DOHH2 (cell line): ENCODE measurements at regions not wholly inside any gene's neighbourhood (a gene's known extent, or its start where the extent isn't known, plus 50 kb on each side); places are given as distances from the start of the nearest gene placed in this dataset.

Source experiments
- H3F3A ChIP-seq: fragments of 200-600 bp; sonication (generic), shearing (Covaris generic); 2 replicates; pipeline ENCODE4 v1.6.0; 2016; ENCODE audit warnings: antibody characterized with exemption, mild to moderate bottlenecking; ENCODE audit not compliant: control insufficient read depth, insufficient read depth
- H3K27ac ChIP-seq: fragments of 200-600 bp; sonication (generic); 2 replicates; pipeline ENCODE4 v1.5.1; 2014; ENCODE audit warnings: low read depth, mild to moderate bottlenecking, low read length, moderate library complexity
- H3K27me3 ChIP-seq: fragments of 200-600 bp; sonication (generic); 2 replicates; pipeline ENCODE4 v1.6.1; 2014; ENCODE audit warnings: mild to moderate bottlenecking, low read length, mixed read lengths; ENCODE audit not compliant: control insufficient read depth
- H3K36me3 ChIP-seq: fragments of 200-600 bp; sonication (generic); 2 replicates; pipeline ENCODE4 v1.6.1; 2014; ENCODE audit warnings: mild to moderate bottlenecking, low read length, moderate library complexity, mixed read lengths; ENCODE audit not compliant: control insufficient read depth
- H3K4me1 ChIP-seq: fragments of 200-600 bp; sonication (generic); 2 replicates; pipeline ENCODE4 v1.6.1; 2014; ENCODE audit warnings: mild to moderate bottlenecking, low read length, mixed read lengths; ENCODE audit not compliant: control insufficient read depth
- H3K4me2 ChIP-seq: fragments of 200-600 bp; sonication (generic); 2 replicates; pipeline ENCODE4 v1.6.0; 2014; ENCODE audit warnings: mild to moderate bottlenecking, low read length, moderate library complexity
- H3K4me3 ChIP-seq: fragments of 200-600 bp; sonication (generic); 2 replicates; pipeline ENCODE4 v1.5.1; 2014; ENCODE audit warnings: mild to moderate bottlenecking, low read length, mixed read lengths
- H3K79me2 ChIP-seq: fragments of 200-600 bp; sonication (generic); 2 replicates; pipeline ENCODE4 v1.6.1; 2014; ENCODE audit warnings: mild to moderate bottlenecking, low read length, mixed read lengths; ENCODE audit not compliant: control insufficient read depth
- H3K9me2 ChIP-seq: fragments of 200-600 bp; sonication (generic); replicated peaks from 2 replicates; pipeline ENCODE4 v1.6.1; 2014; ENCODE audit warnings: mild to moderate bottlenecking, low read length, mixed read lengths; ENCODE audit not compliant: control insufficient read depth
- H3K9me3 ChIP-seq: fragments of 200-600 bp; sonication (generic); 2 replicates; pipeline ENCODE4 v1.6.1; 2014; ENCODE audit warnings: antibody characterized with exemption, low read length, mixed read lengths; ENCODE audit not compliant: control insufficient read depth, insufficient read depth
- H4K20me1 ChIP-seq: fragments of 200-600 bp; sonication (generic); 2 replicates; pipeline ENCODE4 v1.6.0; 2014; ENCODE audit warnings: low read depth, mild to moderate bottlenecking, antibody characterized with exemption, low read length, moderate library complexity; ENCODE audit not compliant: control insufficient read depth, insufficient read depth
- CTCF ChIP-seq: fragments of 200-600 bp; sonication (generic); IDR thresholded peaks from one replicate; pipeline ENCODE4 v1.5.1; 2014; ENCODE audit warnings: antibody characterized with exemption, mild to moderate bottlenecking, low read depth, low read length; ENCODE audit not compliant: poor library complexity, severe bottlenecking
- EZH2phosphoT487 ChIP-seq: fragments of 200-600 bp; sonication (generic); IDR thresholded peaks from 2 replicates; pipeline ENCODE4 v1.6.1; 2017; ENCODE audit warnings: borderline replicate concordance, mild to moderate bottlenecking, antibody characterized with exemption, low read length, moderate library complexity, mixed read lengths

- no peaks in the 10 kb centered on the region for H3K9me2 ChIP-seq
- H3K4me1 ChIP-seq: no peaks in the 10 kb centered on the region
- no peak for TF ChIP-seq EZH2phosphoT487
- no peak for TF ChIP-seq CTCF
- H3F3A ChIP-seq: no peaks in the 10 kb centered on the region
- no peak overlapping the region for H3K4me3 ChIP-seq
- no peaks in the 10 kb centered on the region for H3K27me3 ChIP-seq
- H3K4me2 ChIP-seq: no peak overlapping the region
- H3K27ac ChIP-seq: no peak overlapping the region
- H3K36me3 ChIP-seq: no peaks in the 10 kb centered on the region
- H3K9me3 ChIP-seq: no peaks in the 10 kb centered on the region
- H3K79me2 ChIP-seq: no peaks in the 10 kb centered on the region
- no peaks in the 10 kb centered on the region for H4K20me1 ChIP-seq
Measured at GRCh38 chr12:91954747-91955146, 190.9 kb downstream of the BTG1 start.

- no peak overlapping the region for H3K27ac ChIP-seq
- H3K4me3 ChIP-seq: no peak overlapping the region
- no peaks in the 10 kb centered on the region for H3K9me3 ChIP-seq
- H3F3A ChIP-seq: no peaks in the 10 kb centered on the region
- H4K20me1 ChIP-seq: no peaks in the 10 kb centered on the region
- TF ChIP-seq CTCF: no peak
- no peak for TF ChIP-seq EZH2phosphoT487
- H3K36me3 ChIP-seq: no peaks in the 10 kb centered on the region
- H3K4me2 ChIP-seq: no peak overlapping the region
- no peaks in the 10 kb centered on the region for H3K4me1 ChIP-seq
- H3K27me3 ChIP-seq: no peaks in the 10 kb centered on the region
- no peaks in the 10 kb centered on the region for H3K9me2 ChIP-seq
- H3K79me2 ChIP-seq: no peaks in the 10 kb centered on the region
Measured at GRCh38 chr12:91954326-91954725, 191.3 kb downstream of the BTG1 start.

GRCh38 chr12:91952916-91953315 lies 192.7 kb downstream of the BTG1 start:
- Histone ChIP-seq H3K4me3 (no peak overlapping the region), H3K9me2 (no peaks in the 10 kb centered on the region), H3K4me2 (no peak overlapping the region), H3K27ac (no peak overlapping the region), H3K9me3 (no peaks in the 10 kb centered on the region), H3K4me1 (no peaks in the 10 kb centered on the region), H3K79me2 (no peaks in the 10 kb centered on the region), H4K20me1 (no peaks in the 10 kb centered on the region), H3K36me3 (no peaks in the 10 kb centered on the region), H3K27me3 (no peaks in the 10 kb centered on the region), H3F3A (no peaks in the 10 kb centered on the region)
- TF ChIP-seq CTCF: no peak
- no peak for TF ChIP-seq EZH2phosphoT487

GRCh38 chr12:91951571-91951970 lies 194.1 kb downstream of the BTG1 start:
- H3K4me1 ChIP-seq: no peaks in the 10 kb centered on the region
- H3K4me2 ChIP-seq: no peak overlapping the region
- H3K4me3 ChIP-seq: no peak overlapping the region
- TF ChIP-seq EZH2phosphoT487 (no peak), CTCF (no peak)
- no peaks in the 10 kb centered on the region for H3K9me2 ChIP-seq
- no peaks in the 10 kb centered on the region for H4K20me1 ChIP-seq
- H3K27me3 ChIP-seq: no peaks in the 10 kb centered on the region
- no peak overlapping the region for H3K27ac ChIP-seq
- no peaks in the 10 kb centered on the region for H3K79me2 ChIP-seq
- no peaks in the 10 kb centered on the region for H3F3A ChIP-seq
- H3K36me3 ChIP-seq: no peaks in the 10 kb centered on the region
- H3K9me3 ChIP-seq: no peaks in the 10 kb centered on the region
